ENCODE measurements at regions not wholly inside any gene's neighbourhood (a gene's known extent, or its start where the extent isn't known, plus 50 kb on each side); places are given as distances from the start of the nearest gene placed in this dataset.
A peak's percentile ranks its signal among the peaks of the same experiment; 100 is the strongest.
"Not testable (repeated sequence)": the region's sequence is repeated elsewhere in the genome, so short reads cannot be mapped to it uniquely, and the experiment has no call there.

DNA sequence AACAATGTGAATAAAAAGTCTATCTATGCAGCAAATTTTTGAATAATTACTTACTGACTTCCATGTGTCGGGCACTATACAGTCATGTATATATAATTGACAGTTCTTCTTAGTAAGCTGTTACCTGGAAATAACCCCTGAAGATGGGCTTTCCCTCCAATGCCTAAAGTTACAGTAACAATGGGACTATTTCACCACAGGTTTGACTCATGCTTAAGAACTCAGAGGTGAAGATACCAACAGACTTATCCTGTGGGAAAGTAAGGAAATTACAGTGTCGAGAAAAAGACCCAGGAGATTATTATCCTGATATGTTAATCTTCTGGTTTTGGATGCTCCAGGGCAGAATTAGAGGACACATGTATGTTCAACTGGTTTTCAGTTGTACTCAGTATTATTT, 601.5 kb upstream of the SOX9 start:
- DNase-seq: no peak

DNA sequence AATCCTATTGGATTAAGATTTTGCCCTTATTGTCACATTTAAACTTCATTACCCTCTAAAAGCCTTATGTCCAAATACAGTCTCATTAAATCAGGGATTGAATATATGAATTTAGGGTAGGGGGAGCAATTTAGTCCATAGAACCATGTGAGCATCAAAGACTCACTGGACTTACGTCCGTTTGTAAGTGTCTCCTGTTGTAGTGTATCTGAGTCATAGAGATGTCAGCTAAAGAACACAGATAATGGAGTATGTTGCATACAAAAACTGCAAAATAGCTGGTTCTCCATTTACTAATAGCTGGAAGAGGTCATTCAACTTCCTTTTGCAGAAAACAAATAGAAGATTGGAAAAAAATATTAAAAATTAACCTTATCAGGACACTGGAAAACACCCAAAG, 599.1 kb upstream of the SOX9 start:
- no peak for DNase-seq

DNA sequence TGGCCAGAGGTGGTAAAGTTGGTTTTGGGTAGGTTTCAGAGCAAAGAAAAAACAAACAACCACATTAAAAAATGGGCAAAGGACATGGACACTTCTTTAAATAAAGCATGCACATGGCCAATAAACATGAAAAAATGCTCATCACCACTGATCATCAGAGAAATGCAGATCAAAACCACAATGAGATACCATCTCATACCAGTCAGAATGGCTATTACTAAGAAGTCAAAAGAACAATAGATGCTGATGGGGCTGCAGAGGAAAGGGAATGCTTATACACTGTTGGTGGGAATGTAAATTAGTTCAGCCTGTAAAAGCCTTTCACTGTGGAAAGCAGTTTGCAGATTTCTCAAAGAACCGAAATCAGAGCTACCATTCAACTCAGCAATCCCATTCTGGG, 598.4 kb upstream of the SOX9 start:
- DNase-seq: no peak

DNA sequence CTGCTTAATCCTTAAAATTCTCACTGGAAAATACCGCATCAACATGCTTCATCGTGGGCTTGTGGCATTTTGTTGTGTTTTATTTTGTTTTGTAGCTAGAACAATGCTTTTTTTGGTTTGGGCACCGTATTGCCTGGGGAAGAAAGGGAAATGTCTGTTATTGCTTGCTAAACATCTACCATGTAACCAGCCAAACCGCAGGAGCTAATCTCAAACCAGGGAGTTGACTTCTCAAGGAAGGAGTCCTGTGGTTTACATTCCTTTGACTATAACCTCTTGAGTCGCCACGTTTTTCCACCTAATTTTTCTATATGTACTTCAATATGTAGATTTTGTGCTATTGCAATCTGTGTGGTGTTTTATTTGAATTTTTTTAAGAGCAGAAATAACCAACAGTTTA, 593.5 kb upstream of the SOX9 start:
- DNase-seq: no peak

DNA sequence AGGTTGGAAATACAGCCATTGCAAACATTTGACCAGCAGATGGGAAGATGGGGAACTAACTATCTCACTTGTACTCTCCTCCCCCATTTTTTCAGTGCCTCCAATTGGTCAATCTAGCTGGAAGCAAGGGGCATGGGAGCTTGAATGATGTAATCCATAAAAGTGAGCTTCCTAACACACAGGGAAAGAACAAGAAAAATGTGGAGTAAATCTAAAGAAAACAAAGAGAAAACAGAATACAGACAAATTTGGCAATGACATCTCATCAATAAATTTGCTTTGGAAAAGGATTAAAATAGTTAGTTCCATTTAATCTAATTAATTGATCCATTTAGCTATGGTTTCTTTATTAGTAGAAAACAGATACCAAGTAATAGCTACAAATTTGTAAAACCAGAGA, 592.6 kb upstream of the SOX9 start:
- DNase-seq: no peak

DNA sequence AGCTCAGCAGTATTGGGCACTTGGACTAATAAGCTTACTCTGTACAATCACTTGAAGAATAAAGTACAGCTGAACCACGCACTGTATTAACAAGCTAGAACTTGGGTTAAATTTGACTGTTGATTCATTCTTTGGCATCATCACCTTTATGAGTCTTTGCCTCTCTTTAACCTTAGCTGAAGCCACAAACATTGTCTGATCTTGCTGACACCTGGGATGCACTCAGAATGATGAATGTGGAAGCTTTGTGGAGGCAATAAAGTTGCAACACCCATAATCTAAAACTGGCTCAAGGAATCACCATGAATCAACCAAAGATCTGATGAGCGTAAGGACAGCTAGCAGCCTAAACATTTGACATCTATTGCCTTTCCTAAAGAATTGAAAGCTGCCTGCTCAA, 590.6 kb upstream of the SOX9 start:
- no peak for DNase-seq

DNA sequence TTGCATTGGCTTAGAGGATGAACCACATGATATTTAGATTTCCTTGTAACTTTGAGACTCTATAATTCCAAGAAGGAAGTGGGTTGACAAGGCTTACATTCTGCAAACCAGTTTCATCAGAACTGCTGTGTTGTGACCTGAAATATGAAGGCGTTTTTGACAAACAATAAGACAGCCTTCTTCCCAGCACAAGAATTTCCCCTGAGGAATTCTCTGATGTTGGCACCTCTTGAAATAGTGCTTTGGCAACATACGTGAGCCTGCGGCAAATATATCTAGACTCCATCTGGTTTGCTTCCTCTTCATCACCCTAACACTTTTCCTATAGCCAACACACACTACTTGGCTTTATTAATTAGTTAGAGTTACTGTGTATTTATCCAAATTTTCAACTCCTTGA, 585.5 kb upstream of the SOX9 start:
- DNase-seq: no peak

DNA sequence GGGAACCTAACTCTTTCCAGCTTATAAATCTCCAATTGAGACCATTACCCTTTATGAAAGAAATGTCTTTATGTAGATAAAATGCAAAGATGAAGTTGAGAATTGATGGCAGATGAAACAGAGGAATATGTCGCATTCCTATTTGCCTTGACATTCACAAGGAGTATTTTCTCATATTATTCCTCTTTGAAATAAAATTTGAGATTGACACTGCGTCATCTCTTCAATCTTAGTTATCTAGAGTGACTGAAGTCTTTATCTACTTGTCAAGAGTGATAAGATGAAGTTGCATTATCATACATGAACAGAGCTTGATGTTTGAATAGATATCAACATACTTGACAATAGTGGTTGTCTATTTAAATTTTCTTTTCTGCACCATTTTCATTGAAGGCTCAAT, 574.4 kb upstream of the SOX9 start:
- DNase-seq: no peak

DNA sequence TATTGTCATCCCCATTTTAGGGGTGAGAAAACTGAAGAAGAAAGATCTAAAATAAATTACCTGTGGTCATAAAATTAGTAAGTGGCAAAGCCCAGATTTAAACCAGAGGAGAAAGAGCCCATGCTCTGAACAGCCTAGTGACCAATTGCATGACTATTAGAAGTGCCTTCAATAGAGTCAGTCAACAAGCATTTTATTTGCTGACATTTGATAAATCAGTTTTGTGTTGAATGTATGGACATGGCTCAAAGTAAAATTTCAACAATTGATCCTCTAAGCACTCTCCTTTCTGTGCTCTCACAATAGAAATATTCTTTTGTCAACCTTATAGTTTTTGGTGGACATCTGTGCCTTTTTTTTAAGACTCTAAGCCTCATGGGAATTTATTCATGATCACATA, 572.9 kb upstream of the SOX9 start:
- DNase-seq: no peak

DNA sequence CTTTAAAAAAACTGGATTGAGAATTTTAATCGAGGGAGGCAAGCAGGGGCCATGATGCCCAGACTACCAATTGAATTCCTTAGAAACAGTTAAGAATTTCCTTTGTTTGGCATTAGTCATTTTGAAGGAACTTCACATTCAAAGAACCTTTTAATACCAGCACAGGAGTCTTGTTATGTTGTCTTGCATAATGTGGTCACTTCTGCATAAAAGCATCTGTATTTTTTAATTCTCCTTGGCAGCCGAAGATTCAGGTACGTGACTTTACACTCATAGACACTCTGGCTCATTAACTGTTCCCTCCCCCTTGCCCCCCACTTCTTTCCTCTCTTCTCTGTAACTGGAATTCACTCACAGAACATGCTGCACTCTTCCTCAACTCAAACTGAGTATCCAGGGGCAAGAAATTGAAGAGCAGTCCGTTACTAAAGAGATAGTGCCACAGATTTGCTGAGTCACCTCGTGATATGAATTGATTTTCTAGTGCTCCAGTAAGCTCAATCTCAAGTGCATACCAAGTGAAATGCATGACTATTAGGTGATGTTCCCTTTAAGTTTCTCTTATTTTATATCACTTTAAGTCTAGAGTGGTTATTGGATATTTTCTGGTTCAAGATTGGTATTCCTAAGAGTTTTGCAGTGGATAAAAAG, 572.2 kb upstream of the SOX9 start:
- DNase-seq: no peak

DNA sequence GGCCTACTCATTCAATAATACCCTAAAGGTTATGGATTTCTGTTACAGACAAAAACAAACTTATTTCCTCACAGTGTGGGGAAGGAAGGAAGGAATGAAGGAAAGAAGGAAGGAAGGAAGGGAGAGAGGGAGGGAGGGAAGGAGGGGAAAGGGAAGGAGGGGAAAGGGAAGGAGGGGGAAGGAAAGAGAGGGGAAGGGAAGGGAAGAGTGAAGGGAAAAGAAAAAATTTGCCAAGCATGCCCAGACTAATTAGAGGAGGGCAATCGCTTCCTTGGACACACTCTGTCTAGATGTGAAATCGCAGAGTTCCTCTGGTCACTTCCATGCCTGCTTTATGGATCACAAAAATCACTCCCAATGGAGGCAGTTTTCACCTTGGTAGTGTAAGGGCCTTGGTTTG, 570.1 kb upstream of the SOX9 start:
- DNase-seq: no peak

DNA sequence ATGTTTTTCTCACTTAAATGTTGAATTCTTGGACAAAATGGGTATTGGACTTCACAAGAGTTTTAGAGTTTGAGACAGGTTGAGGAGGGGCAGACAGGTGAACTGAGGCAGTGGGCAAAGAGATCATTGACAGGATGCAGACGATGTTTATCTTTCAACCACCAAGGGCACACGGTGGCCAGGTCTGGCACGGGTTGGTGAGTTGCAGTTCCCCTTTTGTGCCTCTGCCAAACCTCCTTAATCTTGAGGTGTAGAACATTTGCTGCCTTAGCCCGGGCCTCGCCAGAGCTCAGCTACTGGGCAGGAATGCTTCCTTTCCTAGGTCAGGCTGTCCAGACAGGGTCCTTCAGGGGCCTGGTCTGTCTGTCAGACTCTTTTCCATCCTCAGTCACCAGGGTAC, 567.4 kb upstream of the SOX9 start:
- no peak for DNase-seq

DNA sequence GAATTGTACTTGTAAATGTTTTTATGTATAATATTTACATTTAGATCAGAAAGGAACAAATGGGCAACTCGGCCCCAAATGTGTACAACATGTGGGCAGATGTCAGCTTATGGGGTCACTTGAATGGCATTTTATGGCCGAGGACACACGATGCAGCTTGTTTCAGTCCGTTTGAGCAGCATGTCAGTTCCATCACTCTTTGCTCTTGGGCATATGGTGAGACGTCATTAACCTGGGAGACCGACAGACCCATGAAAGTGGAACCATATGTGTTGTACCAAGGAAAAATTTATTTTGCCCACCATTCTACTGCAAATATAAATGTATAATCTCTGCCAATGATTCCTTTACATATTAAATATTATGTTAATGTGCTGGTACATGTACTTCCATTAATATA, 561.9 kb upstream of the SOX9 start:
- no peak for DNase-seq

DNA sequence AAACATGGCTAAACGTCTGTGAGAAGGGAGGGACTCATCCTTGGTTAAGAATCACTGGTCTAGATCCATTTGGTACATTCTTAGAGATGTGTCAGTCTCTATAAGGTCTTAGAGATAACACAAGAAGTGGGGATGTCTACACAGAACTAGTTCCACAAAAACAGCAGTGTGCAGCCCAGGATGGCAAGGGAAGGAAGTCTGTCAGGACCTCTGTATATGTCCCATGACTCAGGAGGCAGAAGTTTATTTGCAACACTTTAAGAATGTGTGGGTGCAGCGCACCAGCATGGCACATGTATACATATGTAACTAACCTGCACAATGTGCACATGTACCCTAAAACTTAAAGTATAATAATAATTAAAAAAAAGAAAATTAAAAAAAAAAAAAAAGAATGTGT, 548.5 kb upstream of the SOX9 start:
- no peak for DNase-seq

DNA sequence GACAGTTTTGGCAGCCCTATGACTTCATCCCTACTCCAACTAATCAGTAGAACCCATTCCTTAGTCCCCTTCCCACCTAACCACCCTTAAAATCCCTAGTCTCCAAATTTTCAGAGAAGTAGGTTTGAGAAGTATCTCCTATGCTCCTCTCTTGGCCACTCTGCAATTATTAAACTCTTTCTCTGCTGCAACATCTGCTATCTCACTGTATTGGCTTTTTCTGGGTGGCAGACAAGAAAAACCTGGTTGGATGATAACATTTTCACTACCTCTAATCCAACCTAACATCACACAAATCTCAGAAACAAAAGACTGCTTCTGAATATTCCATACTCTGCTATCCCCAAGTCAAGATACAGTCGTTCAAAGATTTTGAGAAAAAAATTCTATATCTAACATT, 542.4 kb upstream of the SOX9 start:
- no peak for DNase-seq

DNA sequence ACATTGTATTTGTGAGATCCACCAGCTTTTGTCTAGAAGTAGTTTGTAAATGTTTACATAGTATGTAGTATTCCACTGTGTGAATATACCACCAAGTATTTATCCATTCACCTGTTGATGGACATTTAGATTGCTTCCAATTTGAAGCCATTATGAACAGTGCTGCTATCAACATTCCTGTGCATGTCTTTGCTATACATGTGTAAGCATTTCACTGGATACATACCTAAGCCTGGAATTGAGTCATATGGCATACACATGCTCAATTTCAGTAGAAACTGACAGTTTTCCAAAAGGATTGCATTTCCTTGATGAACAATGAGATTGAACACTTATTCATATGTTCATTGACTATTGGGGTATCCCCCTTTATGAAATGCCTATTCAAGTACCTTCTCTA, 540.6 kb upstream of the SOX9 start:
- no peak for DNase-seq

DNA sequence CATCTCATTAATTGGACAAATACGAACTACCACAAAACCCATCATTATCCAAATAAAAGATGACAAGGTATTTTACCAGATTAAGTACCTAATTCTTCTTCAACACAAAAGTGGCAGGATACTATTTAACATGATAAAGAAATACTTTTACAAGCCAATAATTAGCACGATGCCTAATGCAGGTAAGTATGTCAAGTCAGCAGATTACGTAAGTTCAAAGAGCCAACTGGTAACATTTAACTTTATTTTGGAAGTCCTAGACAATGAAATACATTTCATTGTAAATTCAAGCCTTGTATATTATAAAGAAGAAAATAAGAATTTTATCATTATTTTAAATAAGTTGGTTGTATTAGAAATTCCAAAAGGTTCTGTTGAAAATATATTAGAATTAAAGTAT, 535.3 kb upstream of the SOX9 start:
- DNase-seq: no peak

DNA sequence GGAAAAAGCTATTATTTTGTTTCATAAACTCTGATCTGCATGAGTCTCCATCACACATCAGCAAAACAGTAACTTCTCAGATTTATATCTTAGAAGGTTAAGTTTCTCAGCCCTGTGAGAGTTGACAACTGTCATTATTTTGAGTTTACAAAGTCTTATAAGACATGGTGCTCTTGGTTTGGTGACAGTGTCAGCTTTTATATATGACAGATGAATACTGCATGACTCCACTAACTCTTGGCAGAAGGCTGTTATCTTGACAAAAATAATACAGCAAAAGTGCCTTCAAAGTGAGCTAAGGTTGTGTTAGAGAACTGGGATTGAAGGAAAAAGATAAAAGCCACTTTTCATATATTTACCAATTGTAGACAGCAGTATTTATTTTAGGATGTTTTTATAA, 528.4 kb upstream of the SOX9 start:
- no peak for DNase-seq

DNA sequence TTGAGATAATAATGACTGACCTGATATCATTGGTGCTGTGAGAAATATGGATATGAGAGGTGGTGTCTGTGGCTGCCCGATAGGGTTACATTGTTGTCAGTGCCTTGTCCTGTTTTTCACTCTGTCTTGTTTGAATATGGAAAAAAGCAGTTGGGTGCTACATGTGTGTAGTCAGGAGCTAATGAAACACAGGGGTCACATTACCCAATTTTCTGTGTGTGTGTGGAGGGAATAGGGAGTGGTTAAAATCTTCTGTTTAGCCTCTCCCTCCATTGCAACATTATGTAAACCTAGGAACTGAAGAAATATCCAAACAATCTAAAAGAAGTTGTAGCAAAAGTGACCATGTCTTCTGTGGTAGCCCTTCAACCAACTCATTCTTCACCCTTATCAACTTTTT, 527.7 kb upstream of the SOX9 start:
- peak; percentile 82 for DNase-seq

DNA sequence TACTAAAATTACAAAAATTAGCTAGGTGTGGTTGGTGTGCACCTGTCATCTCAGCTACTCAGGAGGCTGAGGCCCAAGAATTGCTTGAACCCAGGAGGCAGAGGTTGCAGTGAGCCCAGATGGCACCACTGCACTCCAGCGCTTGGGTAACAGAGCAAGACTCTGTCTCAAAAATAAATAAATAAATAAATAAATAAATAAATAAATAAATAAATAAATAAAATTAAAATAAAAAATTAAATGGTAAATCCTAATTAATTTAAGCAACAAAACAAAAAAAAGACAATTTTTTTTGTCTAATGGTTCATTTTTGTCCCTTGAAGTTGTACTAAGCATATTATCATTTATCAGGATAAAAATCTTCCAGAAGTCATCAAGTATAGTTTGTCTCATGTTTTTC, 521.2 kb upstream of the SOX9 start:
- not testable (repeated sequence) for DNase-seq

DNA sequence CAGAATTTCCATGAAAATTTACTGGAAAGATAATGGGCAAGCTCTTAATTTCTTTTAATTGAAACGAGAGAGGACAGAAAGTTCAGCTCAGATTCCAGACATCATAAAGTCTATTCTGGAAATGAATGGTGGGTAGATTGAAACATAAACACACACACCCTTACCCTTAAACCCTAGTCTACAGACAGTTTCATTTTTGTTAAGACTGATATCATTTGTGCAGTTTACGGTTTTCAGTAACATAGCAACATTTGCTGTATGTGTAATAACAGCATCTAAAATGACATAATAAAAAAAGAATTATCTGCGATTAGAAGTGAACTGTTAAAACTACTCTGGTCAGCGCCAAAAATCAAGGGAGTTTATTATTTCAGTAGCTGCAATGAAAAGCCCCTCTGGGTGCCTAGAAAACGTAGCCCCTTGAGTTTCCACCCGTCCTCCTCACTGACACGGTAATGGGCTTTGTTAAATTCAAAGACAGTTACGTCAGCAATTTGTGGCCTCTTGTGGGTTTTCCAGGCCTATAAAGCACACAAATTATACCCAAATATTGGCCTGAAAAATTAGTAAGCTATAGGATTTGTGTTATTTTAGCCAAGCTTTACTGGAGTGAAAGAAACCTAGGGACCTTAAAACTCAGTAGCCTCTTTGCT, 520.6 kb upstream of the SOX9 start:
- DNase-seq: no peak

DNA sequence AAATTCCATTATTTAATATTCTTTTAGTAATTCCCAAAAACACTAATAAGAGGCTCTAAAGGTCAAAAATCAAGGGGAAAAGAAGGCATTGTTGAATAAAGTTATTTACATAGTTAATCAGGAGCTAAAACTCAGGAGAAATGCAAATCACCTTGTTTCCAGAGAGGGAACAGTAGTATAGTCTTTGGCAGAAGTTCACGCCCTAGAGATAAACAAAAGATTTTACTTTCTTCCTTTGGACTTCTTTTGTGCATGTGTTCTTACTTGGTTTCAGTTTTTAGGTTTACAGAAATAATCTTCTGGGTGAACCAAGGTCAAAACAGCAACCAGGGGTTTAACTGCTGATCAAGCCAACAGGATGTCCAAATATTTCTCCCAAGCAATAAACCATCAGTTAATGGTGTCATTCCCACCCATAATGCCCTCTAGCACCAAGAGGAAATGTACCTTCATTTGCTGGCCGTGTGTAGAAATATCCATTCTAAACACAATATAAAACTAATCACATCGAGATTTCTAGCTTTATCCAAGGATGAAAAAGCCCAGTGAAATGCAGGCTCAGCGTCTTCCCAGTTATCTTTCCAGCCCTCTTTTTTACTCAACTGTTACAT, 518.8 kb upstream of the SOX9 start:
- peak; percentile 42 for DNase-seq

DNA sequence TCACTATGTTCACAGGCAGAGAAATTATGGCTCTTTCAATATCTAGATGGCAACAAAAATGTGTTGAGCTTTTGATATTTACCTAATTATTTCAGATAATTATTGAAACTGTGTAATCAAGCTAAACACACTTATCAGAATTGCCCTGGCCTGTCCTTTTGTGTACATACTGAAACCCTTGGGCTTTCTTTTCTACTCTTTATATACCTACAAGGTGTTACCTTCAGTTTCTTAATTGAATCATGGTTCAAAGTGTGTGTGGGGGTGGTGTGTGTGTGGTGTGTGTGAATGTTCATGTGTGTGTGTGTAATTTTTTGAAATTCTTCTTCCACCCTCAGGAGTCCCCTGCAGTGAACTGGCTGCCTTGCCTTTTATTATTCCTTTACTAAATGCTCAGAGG, 506.8 kb upstream of the SOX9 start:
- DNase-seq: no peak

DNA sequence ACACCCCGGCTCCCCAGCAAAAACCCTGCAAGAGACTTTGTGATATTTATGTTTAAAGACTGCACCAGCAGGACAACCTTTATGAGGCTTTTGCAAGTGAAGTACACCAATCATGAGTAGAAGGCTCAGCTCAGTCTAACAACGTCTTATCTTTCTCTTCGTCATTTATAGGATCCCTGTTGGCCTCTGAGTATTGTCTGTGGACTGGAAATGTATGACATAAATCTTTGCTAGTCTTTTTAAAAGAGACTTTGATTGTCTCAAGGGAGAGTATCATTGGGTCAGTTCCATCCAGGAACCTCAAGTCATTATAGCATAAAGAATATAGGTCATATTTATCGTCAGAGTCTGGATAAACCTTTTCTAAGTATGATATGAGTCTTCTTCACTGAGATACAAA, 505.0 kb upstream of the SOX9 start:
- DNase-seq: no peak

DNA sequence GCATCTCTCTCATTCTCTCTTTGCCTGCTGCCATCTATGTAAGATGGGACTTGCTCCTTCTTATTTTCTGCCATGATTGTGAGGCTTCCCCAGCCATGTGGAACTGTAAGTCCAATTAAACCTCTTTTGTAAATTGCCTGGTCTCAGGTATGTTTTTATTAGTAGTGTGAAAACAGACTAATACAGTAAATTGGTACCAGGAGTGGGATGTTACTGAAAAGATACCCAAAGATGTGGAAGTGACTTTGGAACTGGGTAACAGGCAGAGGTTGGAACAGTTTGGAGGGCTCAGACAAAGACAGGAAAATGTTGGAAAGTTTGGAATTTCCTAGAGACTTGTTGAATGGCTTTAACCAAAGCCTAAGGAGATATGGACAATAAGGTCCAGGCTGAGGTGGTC, 503.1 kb upstream of the SOX9 start:
- DNase-seq: not testable (repeated sequence)

All from NCI-H526 treated with DMSO at 0.1 percent for 48 hours (cell line).